Ishikawa (cell line): ENCODE measurements at regions not wholly inside any gene's neighbourhood (a gene's known extent, or its start where the extent isn't known, plus 50 kb on each side); places are given as distances from the start of the nearest gene placed in this dataset.

ENCODE experiments used
- CEBPB ChIP-seq: IDR thresholded peaks from 2 replicates; pipeline ENCODE4 v1.6.1; 2012
- CREB1 ChIP-seq: IDR thresholded peaks from 2 replicates; pipeline ENCODE4 v1.6.1; 2012; ENCODE audit warnings: low read depth
- EGR1 ChIP-seq: IDR thresholded peaks from 2 replicates; pipeline ENCODE4 v1.6.1; 2012
- EP300 ChIP-seq: IDR thresholded peaks from 2 replicates; pipeline ENCODE4 v1.6.1; 2012; ENCODE audit warnings: borderline replicate concordance
- FOXM1 ChIP-seq: IDR thresholded peaks from 2 replicates; pipeline ENCODE4 v1.6.1; 2012; ENCODE audit warnings: low read depth, borderline replicate concordance
- MAX ChIP-seq: IDR thresholded peaks from 2 replicates; pipeline ENCODE4 v1.6.1; 2012
- NFIC ChIP-seq: IDR thresholded peaks from 2 replicates; pipeline ENCODE4 v1.6.1; 2012
- RAD21 ChIP-seq: IDR thresholded peaks from 2 replicates; pipeline ENCODE4 v1.6.1; 2012; ENCODE audit warnings: low read depth
- REST ChIP-seq: IDR thresholded peaks from 2 replicates; pipeline ENCODE4 v1.6.1; 2012; ENCODE audit warnings: low read depth, mild to moderate bottlenecking
- TAF1 ChIP-seq: IDR thresholded peaks from 2 replicates; pipeline ENCODE4 v1.6.1; 2012; ENCODE audit warnings: low read depth, mild to moderate bottlenecking
- TCF12 ChIP-seq: IDR thresholded peaks from 2 replicates; pipeline ENCODE4 v1.6.1; 2012; ENCODE audit warnings: low read depth
- TEAD4 ChIP-seq: IDR thresholded peaks from 2 replicates; pipeline ENCODE4 v1.6.1; 2012
- USF1 ChIP-seq: IDR thresholded peaks from 2 replicates; pipeline ENCODE4 v1.6.1; 2012
- YY1 ChIP-seq: IDR thresholded peaks from 2 replicates; pipeline ENCODE4 v1.6.1; 2012; ENCODE audit warnings: low read depth
- ZBTB7A ChIP-seq: IDR thresholded peaks from 2 replicates; pipeline ENCODE4 v1.6.1; 2012; ENCODE audit warnings: low read depth

- TF ChIP-seq RAD21 (no peak), NFIC (no peak), CEBPB (no peak), YY1 (no peak), TCF12 (no peak), ZBTB7A (no peak), TEAD4 (no peak), TAF1 (no peak), CREB1 (no peak), REST (no peak), EP300 (no peak), FOXM1 (no peak), USF1 (no peak), MAX (no peak), EGR1 (no peak)
Observed at GRCh38 chr11:112762707-112763090, 198.5 kb upstream of the NCAM1 start.

- TF ChIP-seq FOXM1: no peak
- TF ChIP-seq TEAD4: no peak
- TF ChIP-seq TAF1: no peak
- TF ChIP-seq RAD21: no peak
- TF ChIP-seq TCF12: no peak
- no peak for TF ChIP-seq YY1
- no peak for TF ChIP-seq CEBPB
- no peak for TF ChIP-seq EP300
- no peak for TF ChIP-seq NFIC
- no peak for TF ChIP-seq MAX
- no peak for TF ChIP-seq ZBTB7A
- TF ChIP-seq USF1: no peak
- no peak for TF ChIP-seq CREB1
- no peak for TF ChIP-seq REST
Observed at GRCh38 chr11:112765337-112765736, 195.9 kb upstream of the NCAM1 start.

- TF ChIP-seq CREB1 (no peak), USF1 (no peak)
Observed at GRCh38 chr11:112769170-112769569, 192.1 kb upstream of the NCAM1 start.

- no peak for TF ChIP-seq RAD21
- TF ChIP-seq ZBTB7A: no peak
- no peak for TF ChIP-seq CEBPB
- TF ChIP-seq TCF12: no peak
- TF ChIP-seq TAF1: no peak
- TF ChIP-seq CREB1: no peak
- no peak for TF ChIP-seq NFIC
- TF ChIP-seq MAX: no peak
- TF ChIP-seq USF1: no peak
- no peak for TF ChIP-seq REST
- no peak for TF ChIP-seq TEAD4
- TF ChIP-seq FOXM1: no peak
Observed at GRCh38 chr11:112769584-112769983, 191.6 kb upstream of the NCAM1 start.
